GM12878 (cell line): ENCODE measurements at regions not wholly inside any gene's neighbourhood (a gene's known extent, or its start where the extent isn't known, plus 50 kb on each side); places are given as distances from the start of the nearest gene placed in this dataset.

ENCODE experiments used
- ATAC-seq: fragments of 200-7000 bp; cut with Tn5 transposase; 3 replicates; pipeline ENCODE4 v1.9.1; 2020; ENCODE audit warnings: mild to moderate bottlenecking, moderate library complexity
- BruUV-seq: library from RNA; stranded (reverse); fragments of 400-500 nt; replicated peaks from 2 replicates; lab custom pipeline; 2021; lab: Mats Ljungman, UMichigan
- CTCF ChIA-PET: fragments of 300-600 bp; sonication (Branson Sonifier 250); formaldehyde crosslinking; extraction: SDS; loops from one replicate; lab custom pipeline; 2021; ENCODE audit warnings: inconsistent platforms; lab: Yijun Ruan, JAX
- POLR2A ChIA-PET: fragments of 350-600 bp; formaldehyde crosslinking; extraction: SDS; loops from one replicate; lab custom pipeline; 2021; ENCODE audit warnings: inconsistent platforms; lab: Charles Lee
- RAD21 ChIA-PET: fragments of 300-600 bp; sonication (Branson Sonifier 250); formaldehyde crosslinking; loops from one replicate; lab custom pipeline; 2023; ENCODE audit warnings: antibody characterized with exemption; ENCODE audit not compliant: unreplicated experiment; lab: Charles Lee
- SMC1A ChIA-PET: fragments of 300-600 bp; sonication (Branson Sonifier 250); formaldehyde crosslinking; loops from one replicate; lab custom pipeline; 2023; ENCODE audit not compliant: unreplicated experiment, uncharacterized antibody; lab: Charles Lee
- DNase-seq: peaks from one replicate; pipeline ENCODE4 v3.0.0-alpha.2; 2011; ENCODE audit warnings: low read depth, low spot score
- FAIRE-seq: peaks from 3 replicates; lab custom pipeline; 2011; peaks lifted over from hg19 to GRCh38; lab: Jason Lieb, UNC
- H2AFZ ChIP-seq: 2 replicates; pipeline ENCODE4 v1.6.0; 2011; ENCODE audit warnings: low read depth, low read length, control low read depth; ENCODE audit not compliant: control insufficient read depth
- H3K27ac ChIP-seq: 2 replicates; pipeline ENCODE4 v1.5.1; 2011; ENCODE audit warnings: control low read depth; ENCODE audit not compliant: control insufficient read depth, insufficient read depth
- H3K27me3 ChIP-seq, 2 experiments: replicated peaks in 1 of 2; 2 replicates each; pipeline versions ENCODE4 v1.6.0 to v1.6.1; 2011; ENCODE audit warnings: low read length in 1 of 2; ENCODE audit not compliant: control insufficient read depth in 2 of 2, insufficient read depth in 2 of 2
- H3K36me3 ChIP-seq, 2 experiments: 2 replicates each; pipeline ENCODE4 v1.5.1; 2011; ENCODE audit warnings: low read length in 1 of 2; ENCODE audit not compliant: control insufficient read depth in 2 of 2, insufficient read depth in 2 of 2
- H3K4me1 ChIP-seq: 2 replicates; pipeline ENCODE4 v1.6.1; 2011; ENCODE audit warnings: mild to moderate bottlenecking, low read length, moderate library complexity, mixed read lengths; ENCODE audit not compliant: control insufficient read depth, insufficient read depth
- H3K4me2 ChIP-seq: 2 replicates; pipeline ENCODE4 v1.6.0; 2011; ENCODE audit warnings: control low read depth; ENCODE audit not compliant: control insufficient read depth, insufficient read depth
- H3K4me3 ChIP-seq: fragments of 200-600 bp; sonication (generic); 2 replicates; pipeline ENCODE4 v1.5.1; 2016
- H3K79me2 ChIP-seq: 2 replicates; pipeline ENCODE4 v1.6.0; 2011; ENCODE audit warnings: low read length; ENCODE audit not compliant: control insufficient read depth, insufficient read depth
- H3K9ac ChIP-seq: 2 replicates; pipeline ENCODE4 v1.8.0; 2011; ENCODE audit warnings: low read length, control low read depth, mixed read lengths; ENCODE audit not compliant: control insufficient read depth, insufficient read depth
- H3K9me3 ChIP-seq: replicated peaks from 3 replicates; pipeline ENCODE4 v1.5.1; 2011; ENCODE audit warnings: mild to moderate bottlenecking, low read length; ENCODE audit not compliant: control insufficient read depth, insufficient read depth
- H4K20me1 ChIP-seq: 2 replicates; pipeline ENCODE4 v1.6.0; 2011; ENCODE audit not compliant: control insufficient read depth, insufficient read depth
- IRF3 ChIP-seq: fragments of 450-650 bp; IDR thresholded peaks from 2 replicates; pipeline ENCODE4 v1.6.1; 2014; ENCODE audit warnings: mild to moderate bottlenecking
- MYB ChIP-seq: fragments of 150-350 bp; IDR thresholded peaks from 2 replicates; pipeline ENCODE4 v1.6.1; 2014; ENCODE audit warnings: mild to moderate bottlenecking, low read depth, low read length, borderline replicate concordance
- NFXL1 ChIP-seq: fragments of 450-650 bp; IDR thresholded peaks from 2 replicates; pipeline ENCODE4 v1.6.1; 2017; ENCODE audit warnings: antibody characterized with exemption, mild to moderate bottlenecking, borderline replicate concordance
- NFYB ChIP-seq: IDR thresholded peaks from 2 replicates; pipeline ENCODE4 v1.6.1; 2011; ENCODE audit warnings: low read depth, mild to moderate bottlenecking, low read length, improper control_type of control experiment, moderate library complexity; ENCODE audit not compliant: insufficient read depth
- NKRF ChIP-seq: fragments of 450-650 bp; conservative IDR thresholded peaks from 2 replicates; pipeline ENCODE4 v1.6.1; 2017; ENCODE audit warnings: mild to moderate bottlenecking, moderate library complexity
- PAX8 ChIP-seq: fragments of 450-650 bp; IDR thresholded peaks from 2 replicates; pipeline ENCODE4 v1.6.1; 2017; ENCODE audit warnings: mild to moderate bottlenecking, moderate library complexity
- SUZ12 ChIP-seq: fragments of 200-600 bp; sonication (generic); IDR thresholded peaks from one replicate; pipeline ENCODE4 v1.6.1; 2018; ENCODE audit warnings: antibody characterized with exemption, mild to moderate bottlenecking; ENCODE audit not compliant: unreplicated experiment
- whole genome bisulfite sequencing: methylation state at CpG from one replicate; pipeline ENCODE4 v1.1.6; 2016; ENCODE audit warnings: low lambda C conversion rate; ENCODE audit not compliant: insufficient replicate concordance, insufficient coverage; ENCODE audit errors: missing lambda C conversion rate; 5-methylcytosine and 5-hydroxymethylcytosine counted together
- in situ Hi-C: fragments of 300-500 bp; cut with MboI; formaldehyde crosslinking; loops from 9 replicates; pipeline ENCODE4 v1.14.3; 2018; ENCODE audit warnings: mixed read lengths
- intact Hi-C: fragments of 100-400 bp; cut with micrococcal nuclease; formaldehyde crosslinking; loops from one replicate; pipeline ENCODE4 v1.14.2; 2022; ENCODE audit not compliant: unreplicated experiment

GRCh38 chr12:88866881-88867280, 286.6 kb upstream of the KITLG start:
- ChIA-PET RAD21 (no interaction called here), SMC1A (interaction anchor here (0.9 to 1.4 kb wide), 2 partner anchors 22 to 23 kb away, joined by 3 to 4 read pairs; no protein-coding TSS in a partner anchor), POLR2A (no interaction called here), CTCF (interaction anchor here (0.9 kb wide), 1 partner anchor 474 kb away, joined by 3 read pairs; no protein-coding TSS in a partner anchor)
- Histone ChIP-seq H3K4me2 (no peak overlapping the region), H3K36me3 (no peaks in the 10 kb centered on the region), H3K27ac (no peak overlapping the region), H4K20me1 (no peaks in the 10 kb centered on the region), H3K4me3 (no peak overlapping the region), H3K27me3 (no peaks in the 10 kb centered on the region), H3K79me2 (no peaks in the 10 kb centered on the region), H3K9ac (no peak overlapping the region), H3K4me1 (no peaks in the 10 kb centered on the region), H3K9me3 (no peaks in the 10 kb centered on the region), H2AFZ (no peak overlapping the region)
- no peak for ATAC-seq
- FAIRE-seq: no peak
- TF ChIP-seq NKRF (no peak), IRF3 (no peak), SUZ12 (no peak), NFXL1 (no peak), NFYB (no peak), PAX8 (no peak), MYB (no peak)
- no peak for DNase-seq
- no TSS peak for BruUV-seq
- WGBS: 56% methylated on average over 4 of the region's 4 CpGs
- intact Hi-C loops (no loop called here), in situ Hi-C loops (no loop called here)
